ENCODE measurements at regions not wholly inside any gene's neighbourhood (a gene's known extent, or its start where the extent isn't known, plus 50 kb on each side); places are given as distances from the start of the nearest gene placed in this dataset.

DNA sequence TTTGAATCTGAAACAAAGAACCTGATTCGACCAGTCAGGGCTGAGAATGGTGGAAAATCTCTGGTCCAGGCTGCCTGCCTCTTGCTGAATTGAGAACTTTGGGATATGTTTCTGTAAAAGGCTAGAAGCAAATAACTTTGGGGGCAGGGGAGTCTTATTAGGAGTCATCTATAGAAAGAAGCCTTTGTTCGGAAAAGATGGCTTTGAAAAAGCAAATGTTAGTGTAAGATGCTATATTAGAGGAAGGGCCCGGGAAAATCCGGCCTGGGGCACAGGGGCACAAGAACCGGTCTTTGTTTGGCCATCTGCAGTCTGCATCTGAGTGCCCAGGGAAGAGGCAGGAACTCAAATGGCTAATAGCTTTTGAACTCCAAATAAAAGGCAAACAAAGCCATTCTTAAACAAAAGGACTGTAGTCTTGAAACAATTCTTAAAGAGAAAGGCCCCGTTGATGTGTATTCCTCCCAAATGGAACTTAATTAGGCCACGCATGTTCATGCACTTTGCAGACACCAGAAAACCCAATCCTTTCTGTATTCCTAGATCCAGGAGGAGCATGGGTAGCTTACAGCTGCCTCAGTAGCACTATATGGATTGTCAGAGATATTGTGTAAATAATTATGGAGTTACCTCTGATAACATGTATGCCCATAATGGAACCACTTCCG is 180.0 kb upstream of the ARL4C start:
- TF ChIP-seq CTCF (IDR thresholded peaks at IDR 0.05) (no peak), POLR2A (IDR thresholded peaks at IDR 0.05) (no peak), EP300 (IDR thresholded peaks at IDR 0.05) (no peak), POLR2AphosphoS5 (IDR thresholded peaks at IDR 0.05) (no peak)

Data from suprapubic skin (tissue), 4 donors.